Neuronal stem cell (in vitro differentiated cells): ENCODE measurements at regions not wholly inside any gene's neighbourhood (a gene's known extent, or its start where the extent isn't known, plus 50 kb on each side); places are given as distances from the start of the nearest gene placed in this dataset.

Experiments
- DNase-seq: peaks from one replicate; pipeline ENCODE4 v3.0.0-alpha.2; 2013; ENCODE audit warnings: low spot score
- H2AFZ ChIP-seq: one replicate; pipeline ENCODE4 v1.6.1; 2013; ENCODE audit warnings: mild to moderate bottlenecking, low read length, inconsistent platforms
- H2AK5ac ChIP-seq: 2 replicates; pipeline ENCODE4 v1.6.1; 2013; ENCODE audit warnings: low read depth, mild to moderate bottlenecking, inconsistent platforms, low read length, moderate library complexity, mixed read lengths
- H2BK120ac ChIP-seq: 2 replicates; pipeline ENCODE4 v1.6.1; 2013; ENCODE audit warnings: low read depth, mild to moderate bottlenecking, inconsistent platforms, low read length, moderate library complexity, mixed read lengths
- H2BK12ac ChIP-seq: one replicate; pipeline ENCODE4 v1.6.1; 2013; ENCODE audit warnings: low read length, inconsistent platforms
- H2BK15ac ChIP-seq: 2 replicates; pipeline ENCODE4 v1.6.1; 2013; ENCODE audit warnings: mild to moderate bottlenecking, low read length, inconsistent platforms, mixed read lengths
- H2BK5ac ChIP-seq: one replicate; pipeline ENCODE4 v1.6.1; 2013; ENCODE audit warnings: inconsistent platforms, mild to moderate bottlenecking, low read length, moderate library complexity
- H3K14ac ChIP-seq: one replicate; pipeline ENCODE4 v1.6.1; 2013; ENCODE audit warnings: low read length, inconsistent platforms
- H3K18ac ChIP-seq: 2 replicates; pipeline ENCODE4 v1.6.1; 2013; ENCODE audit warnings: low read length, inconsistent platforms
- H3K23ac ChIP-seq: 2 replicates; pipeline ENCODE4 v1.6.1; 2013; ENCODE audit warnings: low read depth, mild to moderate bottlenecking, mixed read lengths, low read length, inconsistent platforms; ENCODE audit not compliant: poor library complexity
- H3K27ac ChIP-seq: replicated peaks from 3 replicates; pipeline ENCODE4 v1.5.1; 2013; ENCODE audit warnings: low read length, inconsistent platforms
- H3K27me3 ChIP-seq, 3 experiments: 2 replicates each; pipeline ENCODE4 v1.6.1; 2013; ENCODE audit warnings: low read length in 3 of 3, mild to moderate bottlenecking in 2 of 3, inconsistent platforms in 1 of 3, low read depth in 1 of 3, mixed read lengths in 1 of 3, moderate library complexity in 1 of 3; ENCODE audit not compliant: control insufficient read depth in 3 of 3, insufficient read depth in 3 of 3
- H3K36me3 ChIP-seq, 2 donors: replicated peaks in 1 of 2; 2 replicates each; pipeline ENCODE4 v1.6.1; 2013; ENCODE audit warnings: low read length in 2 of 2; ENCODE audit not compliant: control insufficient read depth in 2 of 2, insufficient read depth in 2 of 2
- H3K4ac ChIP-seq: 2 replicates; pipeline ENCODE4 v1.6.1; 2013; ENCODE audit warnings: inconsistent platforms, mild to moderate bottlenecking, low read length, moderate library complexity
- H3K4me1 ChIP-seq, 2 donors: 1 replicate in 1 of 2; 2 replicates in 1 of 2; pipeline ENCODE4 v1.6.1; 2013; ENCODE audit warnings: low read length in 2 of 2, low read depth in 1 of 2; ENCODE audit not compliant: control insufficient read depth in 2 of 2, insufficient read depth in 1 of 2
- H3K4me2 ChIP-seq: one replicate; pipeline ENCODE4 v1.6.1; 2013; ENCODE audit warnings: mild to moderate bottlenecking, low read length, inconsistent platforms; ENCODE audit not compliant: insufficient read depth, poor library complexity, severe bottlenecking
- H3K4me3 ChIP-seq, 2 donors: 2 replicates each; pipeline ENCODE4 v1.5.1; 2013; ENCODE audit warnings: low read length in 2 of 2, mild to moderate bottlenecking in 2 of 2, inconsistent platforms in 1 of 2, moderate library complexity in 1 of 2
- H3K79me1 ChIP-seq: one replicate; pipeline ENCODE4 v1.6.1; 2013; ENCODE audit warnings: low read depth, mild to moderate bottlenecking, inconsistent platforms, low read length, moderate library complexity
- H3K9ac ChIP-seq: one replicate; pipeline ENCODE4 v1.6.1; 2013; ENCODE audit warnings: mild to moderate bottlenecking, low read depth, low read length, inconsistent platforms; ENCODE audit not compliant: poor library complexity
- H3K9me3 ChIP-seq, 2 donors: replicated peaks in 1 of 2; 2 replicates each; pipeline versions ENCODE3 to v1.6.1; 2013; ENCODE audit warnings: low read length in 2 of 2, mild to moderate bottlenecking in 2 of 2, inconsistent platforms in 1 of 2, low read depth in 1 of 2, mixed read lengths in 1 of 2, moderate library complexity in 1 of 2; ENCODE audit not compliant: control insufficient read depth in 2 of 2, insufficient read depth in 1 of 2
- H4K8ac ChIP-seq: one replicate; pipeline ENCODE4 v1.6.1; 2013; ENCODE audit warnings: low read depth, mild to moderate bottlenecking, inconsistent platforms, low read length, moderate library complexity
- H4K91ac ChIP-seq: one replicate; pipeline ENCODE4 v1.6.1; 2013; ENCODE audit warnings: low read length, low read depth, mild to moderate bottlenecking, inconsistent platforms; ENCODE audit not compliant: poor library complexity
- WGBS, 2 donors: extraction: QIAGEN DNeasy Blood & Tissue Kit; methylation state at CpG; one replicate each; pipeline ENCODE4 v1.1.7; 2013; ENCODE audit warnings: missing lambda C conversion rate in 2 of 2, mixed read lengths in 1 of 2; ENCODE audit not compliant: insufficient read length in 2 of 2, insufficient replicate concordance in 1 of 2; ENCODE audit errors: extremely low coverage in 2 of 2; 5-methylcytosine and 5-hydroxymethylcytosine counted together

- Histone ChIP-seq H3K4me1 (no peaks in the 10 kb centered on the region), H2BK120ac (no peak overlapping the region), H2BK15ac (no peak overlapping the region), H3K23ac (no peak overlapping the region), H3K4me3 (no peak overlapping the region), H3K4me2 (no peak overlapping the region), H3K9ac (no peak overlapping the region), H4K91ac (no peak overlapping the region), H3K9me3 (no peaks in the 10 kb centered on the region), H2AFZ (no peak overlapping the region), H3K27me3 (no peaks in the 10 kb centered on the region), H2BK12ac (no peak overlapping the region), H3K27ac (no peak overlapping the region), H2AK5ac (no peak overlapping the region), H3K4ac (no peak overlapping the region), H3K36me3 (no peaks in the 10 kb centered on the region), H2BK5ac (no peak overlapping the region), H3K14ac (no peak overlapping the region), H4K8ac (no peak overlapping the region), H3K79me1 (no peaks in the 10 kb centered on the region), H3K18ac (no peak overlapping the region)
- DNase-seq = no peak
- no CpG with 5 or more reads among the region's 4 CpGs for WGBS, 2 donors
Observed at GRCh38 chr4:155611501-155611900, 55.1 kb upstream of the GUCY1A1 start.

GRCh38 chr4:155610143-155610542, 56.5 kb upstream of the GUCY1A1 start:
- H3K9me3 ChIP-seq = no peaks in the 10 kb centered on the region
- no peak overlapping the region for H4K91ac ChIP-seq

GRCh38 chr4:155609455-155610059, 57.1 kb upstream of the GUCY1A1 start:
- H3K23ac ChIP-seq = no peak overlapping the region
- no peaks in the 10 kb centered on the region for H3K4me1 ChIP-seq
- H2AK5ac ChIP-seq = no peak overlapping the region
- no peak overlapping the region for H3K14ac ChIP-seq
- no peak overlapping the region for H3K9ac ChIP-seq
- no peak overlapping the region for H2BK12ac ChIP-seq
- H3K4me3 ChIP-seq = no peak overlapping the region
- no peaks in the 10 kb centered on the region for H3K79me1 ChIP-seq
- no peaks in the 10 kb centered on the region for H3K36me3 ChIP-seq
- no peak overlapping the region for H2BK5ac ChIP-seq
- H2AFZ ChIP-seq = no peak overlapping the region
- DNase-seq = no peak
- no peak overlapping the region for H3K4me2 ChIP-seq
- no peaks in the 10 kb centered on the region for H3K27me3 ChIP-seq
- WGBS, 2 donors = no CpG with 5 or more reads among the region's 1 CpG
- H4K8ac ChIP-seq = no peak overlapping the region
- no peak overlapping the region for H3K4ac ChIP-seq
- no peak overlapping the region for H3K18ac ChIP-seq
- no peak overlapping the region for H4K91ac ChIP-seq
- H2BK120ac ChIP-seq = no peak overlapping the region
- no peaks in the 10 kb centered on the region for H3K9me3 ChIP-seq
- H2BK15ac ChIP-seq = no peak overlapping the region
- no peak overlapping the region for H3K27ac ChIP-seq

More at GRCh38 chr4:155610143-155610542, 56.5 kb upstream of the GUCY1A1 start:
- H2AK5ac ChIP-seq = no peak overlapping the region
- no peak overlapping the region for H3K4ac ChIP-seq
- H3K27ac ChIP-seq = no peak overlapping the region
- H3K23ac ChIP-seq = no peak overlapping the region
- H2BK12ac ChIP-seq = no peak overlapping the region
- H2AFZ ChIP-seq = no peak overlapping the region
- no peaks in the 10 kb centered on the region for H3K4me1 ChIP-seq
- no peak overlapping the region for H2BK15ac ChIP-seq
- no peaks in the 10 kb centered on the region for H3K27me3 ChIP-seq
- no peak overlapping the region for H3K9ac ChIP-seq
- H2BK5ac ChIP-seq = no peak overlapping the region
- H3K18ac ChIP-seq = no peak overlapping the region
- H3K79me1 ChIP-seq = no peaks in the 10 kb centered on the region
- H2BK120ac ChIP-seq = no peak overlapping the region
- no peak overlapping the region for H3K4me2 ChIP-seq
- H3K4me3 ChIP-seq = no peak overlapping the region
- WGBS, 2 donors = 100% methylated on average over 1 of the region's 5 CpGs
- no peaks in the 10 kb centered on the region for H3K36me3 ChIP-seq
- no peak overlapping the region for H4K8ac ChIP-seq
- DNase-seq = no peak
- no peak overlapping the region for H3K14ac ChIP-seq

GRCh38 chr4:155608225-155608885, 58.3 kb upstream of the GUCY1A1 start:
- no peak overlapping the region for H4K8ac ChIP-seq
- DNase-seq = no peak
- no peak overlapping the region for H4K91ac ChIP-seq
- no peak overlapping the region for H3K18ac ChIP-seq
- no peaks in the 10 kb centered on the region for H3K36me3 ChIP-seq
- H2BK5ac ChIP-seq = no peak overlapping the region
- H3K4me1 ChIP-seq = no peaks in the 10 kb centered on the region
- H3K4me3 ChIP-seq = no peak overlapping the region
- no peak overlapping the region for H3K27ac ChIP-seq
- H3K9ac ChIP-seq = no peak overlapping the region
- H3K23ac ChIP-seq = no peak overlapping the region
- no peak overlapping the region for H3K14ac ChIP-seq
- H3K9me3 ChIP-seq = no peaks in the 10 kb centered on the region
- no peaks in the 10 kb centered on the region for H3K79me1 ChIP-seq
- H2AFZ ChIP-seq = no peak overlapping the region
- H2AK5ac ChIP-seq = no peak overlapping the region
- no peak overlapping the region for H2BK12ac ChIP-seq
- H2BK15ac ChIP-seq = no peak overlapping the region
- no CpG with 5 or more reads among the region's 3 CpGs for WGBS, 2 donors
- no peak overlapping the region for H3K4me2 ChIP-seq
- H2BK120ac ChIP-seq = no peak overlapping the region
- no peak overlapping the region for H3K4ac ChIP-seq
- no peaks in the 10 kb centered on the region for H3K27me3 ChIP-seq
